Activated naive CD8-positive, alpha-beta T cell treated with anti-CD3 and anti-CD28 coated beads, Interleukin-2, amount 50 U/mL, for 24 hours (primary cell): ENCODE measurements at regions not wholly inside any gene's neighbourhood (a gene's known extent, or its start where the extent isn't known, plus 50 kb on each side); places are given as distances from the start of the nearest gene placed in this dataset.
"Not testable (repeated sequence)": the region's sequence is repeated elsewhere in the genome, so short reads cannot be mapped to it uniquely, and the experiment has no call there.

Experiments
- ATAC-seq: fragments of 150-1000 bp; cut with Tn5 transposase; one replicate; pipeline ENCODE4 v1.10.0; 2021
- DNase-seq: peaks from one replicate; pipeline ENCODE4 v3.0.0; 2021
- H3K27ac Mint-ChIP-seq: one replicate; pipeline ENCODE4 v1.8.0; 2021; ENCODE audit warnings: mild to moderate bottlenecking, mixed read lengths
- H3K27me3 Mint-ChIP-seq: one replicate; pipeline ENCODE4 v1.8.0; 2021; ENCODE audit warnings: mixed read lengths
- H3K36me3 Mint-ChIP-seq: one replicate; pipeline ENCODE4 v1.8.0; 2021; ENCODE audit warnings: low read depth, mixed read lengths
- H3K4me1 Mint-ChIP-seq: one replicate; pipeline ENCODE4 v1.8.0; 2021; ENCODE audit warnings: mixed read lengths
- H3K4me3 Mint-ChIP-seq: one replicate; pipeline ENCODE4 v1.8.0; 2021; ENCODE audit warnings: mild to moderate bottlenecking, moderate library complexity, mixed read lengths
- H3K9me3 Mint-ChIP-seq: one replicate; pipeline ENCODE4 v1.8.0; 2021; ENCODE audit warnings: mixed read lengths

DNA sequence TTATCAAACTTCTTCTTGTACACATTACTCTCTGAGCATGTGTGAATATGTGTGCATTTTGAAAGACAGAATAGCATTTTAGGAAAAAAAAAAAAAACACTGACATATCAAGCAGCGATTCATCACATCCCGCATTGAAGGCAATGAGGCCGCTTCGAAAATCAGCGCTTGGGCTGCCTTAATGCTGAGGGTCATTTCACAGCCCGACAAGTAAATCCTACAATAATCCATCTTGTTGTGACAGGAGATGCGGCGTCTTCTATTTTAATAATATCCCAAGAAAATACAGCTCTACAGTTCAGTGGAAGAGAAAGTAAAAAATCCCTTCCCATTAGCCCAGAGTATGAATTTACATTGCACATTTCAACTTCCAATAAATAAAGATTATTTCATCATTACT lies 389.2 kb upstream of the GRM7 start:
- Mint-ChIP-seq H3K27ac (no peak overlapping the region), H3K4me1 (no peaks in the 10 kb centered on the region), H3K4me3 (no peak overlapping the region), H3K9me3 (peaks cover 3% of the 10 kb centered on the region), H3K27me3 (no peaks in the 10 kb centered on the region), H3K36me3 (no peaks in the 10 kb centered on the region)
- ATAC-seq: no peak
- no peak for DNase-seq

DNA sequence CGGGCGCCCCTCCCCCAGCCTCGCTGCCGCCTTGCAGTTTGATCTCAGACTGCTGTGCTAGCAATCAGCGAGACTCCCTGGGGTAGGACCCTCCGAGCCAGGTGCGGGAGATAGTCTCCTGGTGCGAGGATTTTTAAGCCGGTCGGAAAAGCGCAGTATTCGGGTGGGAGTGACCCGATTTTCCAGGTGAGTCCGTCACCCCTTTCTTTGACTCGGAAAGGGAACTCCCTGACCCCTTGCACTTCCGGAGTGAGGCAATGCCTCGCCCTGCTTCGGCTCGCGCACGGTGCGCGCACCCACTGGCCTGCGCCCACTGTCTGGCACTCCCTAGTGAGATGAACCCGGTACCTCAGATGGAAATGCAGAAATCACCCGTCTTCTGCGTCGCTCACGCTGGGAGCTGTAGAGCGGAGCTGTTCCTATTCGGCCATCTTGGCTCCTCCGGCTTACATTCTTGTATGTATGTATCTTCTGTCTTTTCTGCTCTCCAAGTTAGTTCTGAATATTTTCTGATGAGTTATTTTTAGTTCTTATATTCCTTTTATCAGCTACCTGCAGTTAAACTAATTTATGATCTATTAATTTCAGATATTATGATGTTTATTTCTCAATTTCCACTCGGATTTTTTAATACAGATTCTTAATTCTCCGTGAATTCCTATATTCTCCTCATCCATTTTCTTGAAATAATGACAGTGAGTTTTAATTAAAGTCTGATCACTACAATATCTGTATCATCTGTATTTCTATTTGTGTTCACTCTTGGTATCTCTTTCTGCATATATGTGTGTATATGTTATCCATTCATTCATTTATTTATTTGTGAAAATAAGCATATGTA lies 370.2 kb upstream of the GRM7 start:
- not testable (repeated sequence) for ATAC-seq, H3K4me1 Mint-ChIP-seq, H3K36me3 Mint-ChIP-seq, H3K4me3 Mint-ChIP-seq, H3K27me3 Mint-ChIP-seq, DNase-seq, H3K27ac Mint-ChIP-seq, H3K9me3 Mint-ChIP-seq

DNA sequence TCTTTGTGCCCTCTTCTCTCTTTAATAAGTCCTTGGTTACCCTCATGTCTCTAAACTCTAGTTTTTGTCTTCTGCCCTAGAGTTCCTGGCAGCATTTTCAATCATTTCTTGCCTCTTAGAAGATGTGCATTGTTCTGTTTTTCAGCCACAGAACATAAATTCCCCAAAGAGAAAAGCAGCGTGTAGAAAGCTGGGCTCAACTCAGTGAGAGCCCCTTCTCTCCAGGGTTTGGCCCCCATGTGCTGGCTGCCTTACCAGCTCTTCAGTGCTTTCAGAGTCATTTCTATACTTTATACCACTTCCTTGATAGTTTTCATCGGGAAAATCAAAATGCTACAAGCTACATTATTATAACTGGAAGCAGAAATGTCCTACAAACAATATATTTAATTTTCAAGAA lies 369.1 kb upstream of the GRM7 start:
- no peak for ATAC-seq
- Mint-ChIP-seq H3K36me3 (no peaks in the 10 kb centered on the region), H3K9me3 (peaks cover 4% of the 10 kb centered on the region), H3K27me3 (no peaks in the 10 kb centered on the region), H3K4me3 (no peak overlapping the region), H3K4me1 (no peaks in the 10 kb centered on the region), H3K27ac (no peak overlapping the region)
- no peak for DNase-seq

GRCh38 chr3:6492306-6492705 lies 368.6 kb upstream of the GRM7 start:
- Mint-ChIP-seq H3K9me3 (peaks cover 4% of the 10 kb centered on the region), H3K4me3 (no peak overlapping the region), H3K27ac (no peak overlapping the region), H3K4me1 (no peaks in the 10 kb centered on the region), H3K36me3 (no peaks in the 10 kb centered on the region), H3K27me3 (no peaks in the 10 kb centered on the region)
- DNase-seq (no peak), ATAC-seq (no peak)

DNA sequence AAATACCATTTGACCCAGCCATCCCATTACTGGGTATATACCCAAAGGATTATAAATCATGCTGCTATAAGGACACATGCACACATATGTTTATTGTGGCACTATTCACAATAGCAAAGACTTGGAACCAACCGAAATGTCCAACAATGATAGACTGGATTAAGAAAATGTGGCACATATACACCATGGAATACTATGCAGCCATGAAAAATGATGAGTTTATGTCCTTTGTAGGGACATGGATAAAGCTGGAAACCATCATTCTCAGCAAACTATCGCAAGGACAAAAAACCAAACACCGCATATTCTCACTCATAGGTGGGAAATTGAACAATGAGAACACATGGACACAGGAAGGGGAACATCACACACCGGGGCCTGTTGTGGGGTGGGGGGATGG lies 362.0 kb upstream of the GRM7 start:
- peaks cover 18% of the 10 kb centered on the region for H3K9me3 Mint-ChIP-seq

GRCh38 chr3:6504347-6504746 lies 356.6 kb upstream of the GRM7 start:
- no peak for ATAC-seq
- Mint-ChIP-seq H3K27ac (no peak overlapping the region), H3K36me3 (no peaks in the 10 kb centered on the region), H3K27me3 (no peaks in the 10 kb centered on the region), H3K4me1 (no peaks in the 10 kb centered on the region), H3K4me3 (no peak overlapping the region), H3K9me3 (peaks cover 27% of the 10 kb centered on the region)
- no peak for DNase-seq

More for the DNA sequence above, 362.0 kb upstream of the GRM7 start:
- not testable (repeated sequence) for H3K27ac Mint-ChIP-seq, H3K27me3 Mint-ChIP-seq, H3K36me3 Mint-ChIP-seq, H3K4me1 Mint-ChIP-seq, ATAC-seq, H3K4me3 Mint-ChIP-seq, DNase-seq

- H3K9me3 Mint-ChIP-seq: peaks cover 22% of the 10 kb centered on the region
- H3K36me3 Mint-ChIP-seq: no peaks in the 10 kb centered on the region
- DNase-seq (no peak), ATAC-seq (no peak)
- H3K27ac Mint-ChIP-seq: no peak overlapping the region
- H3K27me3 Mint-ChIP-seq: no peaks in the 10 kb centered on the region
- H3K4me3 Mint-ChIP-seq: no peak overlapping the region
- H3K4me1 Mint-ChIP-seq: no peaks in the 10 kb centered on the region
These were observed 356.1 kb upstream of the GRM7 start for GRCh38 chr3:6504834-6505233.

- ATAC-seq: no peak
- Mint-ChIP-seq H3K27ac (no peak overlapping the region), H3K4me1 (no peaks in the 10 kb centered on the region), H3K27me3 (no peaks in the 10 kb centered on the region), H3K4me3 (no peak overlapping the region), H3K9me3 (peaks cover 12% of the 10 kb centered on the region), H3K36me3 (no peaks in the 10 kb centered on the region)
- no peak for DNase-seq
These were observed 352.5 kb upstream of the GRM7 start for GRCh38 chr3:6508410-6508759.

DNA sequence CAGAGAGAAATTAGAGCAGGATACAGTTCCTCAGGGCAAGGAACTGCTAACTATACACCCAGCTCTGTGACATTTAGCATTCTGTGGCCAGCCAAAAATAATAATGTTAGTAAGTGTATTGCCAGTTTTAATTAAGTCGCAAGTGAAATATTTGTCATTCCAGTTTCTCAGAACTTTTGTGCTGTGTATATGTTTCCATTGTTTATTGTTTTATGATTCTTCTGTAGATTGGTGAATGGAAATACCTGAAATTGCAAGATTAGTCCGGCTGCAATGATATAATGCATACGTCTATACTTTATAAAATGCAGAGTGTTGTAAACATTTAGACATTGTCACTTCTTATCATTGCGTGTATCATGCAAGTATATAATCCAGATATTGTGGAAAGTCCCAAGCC lies 351.3 kb upstream of the GRM7 start:
- Mint-ChIP-seq H3K36me3 (no peaks in the 10 kb centered on the region), H3K4me1 (no peaks in the 10 kb centered on the region), H3K27me3 (no peaks in the 10 kb centered on the region), H3K27ac (no peak overlapping the region), H3K4me3 (no peak overlapping the region), H3K9me3 (peaks cover 5% of the 10 kb centered on the region)
- no peak for ATAC-seq
- no peak for DNase-seq

GRCh38 chr3:6510713-6511112 lies 350.2 kb upstream of the GRM7 start:
- H3K4me3 Mint-ChIP-seq: no peak overlapping the region
- H3K27ac Mint-ChIP-seq: no peak overlapping the region
- no peaks in the 10 kb centered on the region for H3K9me3 Mint-ChIP-seq
- DNase-seq (no peak), ATAC-seq (no peak)
- H3K27me3 Mint-ChIP-seq: no peaks in the 10 kb centered on the region
- H3K36me3 Mint-ChIP-seq: no peaks in the 10 kb centered on the region
- no peaks in the 10 kb centered on the region for H3K4me1 Mint-ChIP-seq

DNA sequence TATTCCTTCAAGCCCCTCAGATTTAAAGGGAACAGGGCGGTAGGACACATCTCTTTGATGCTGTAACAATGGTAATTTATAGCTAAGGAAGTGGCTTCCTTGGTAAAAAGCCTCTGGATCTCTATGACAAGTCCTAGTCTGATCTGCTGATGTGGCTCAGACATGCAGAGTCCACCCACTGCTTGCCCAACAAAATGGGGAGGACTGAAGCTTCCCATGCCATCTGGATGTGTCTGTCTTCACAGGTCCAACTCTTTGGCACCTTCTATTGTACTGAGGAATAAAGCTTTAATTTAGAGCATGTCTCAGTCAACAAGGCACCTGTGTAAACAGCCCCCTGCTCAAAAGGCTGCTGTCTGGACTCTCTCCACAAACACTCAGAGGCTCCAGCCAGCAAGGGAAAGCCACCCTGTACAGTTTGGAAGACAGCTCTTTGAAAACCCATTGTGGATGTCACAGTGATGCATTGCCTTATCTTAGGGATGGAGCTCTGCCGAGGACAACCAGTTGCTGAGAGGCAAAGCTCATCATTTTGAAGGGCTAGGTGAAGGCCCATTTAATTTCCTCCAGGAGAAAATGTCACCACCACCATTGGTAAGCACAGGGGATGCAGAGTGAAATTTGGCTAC lies 348.6 kb upstream of the GRM7 start:
- H3K4me1 Mint-ChIP-seq: no peaks in the 10 kb centered on the region
- ATAC-seq (no peak), DNase-seq (no peak)
- H3K27ac Mint-ChIP-seq: no peak overlapping the region
- H3K36me3 Mint-ChIP-seq: no peaks in the 10 kb centered on the region
- H3K27me3 Mint-ChIP-seq: no peaks in the 10 kb centered on the region
- no peak overlapping the region for H3K4me3 Mint-ChIP-seq
- peaks cover 3% of the 10 kb centered on the region for H3K9me3 Mint-ChIP-seq

DNA sequence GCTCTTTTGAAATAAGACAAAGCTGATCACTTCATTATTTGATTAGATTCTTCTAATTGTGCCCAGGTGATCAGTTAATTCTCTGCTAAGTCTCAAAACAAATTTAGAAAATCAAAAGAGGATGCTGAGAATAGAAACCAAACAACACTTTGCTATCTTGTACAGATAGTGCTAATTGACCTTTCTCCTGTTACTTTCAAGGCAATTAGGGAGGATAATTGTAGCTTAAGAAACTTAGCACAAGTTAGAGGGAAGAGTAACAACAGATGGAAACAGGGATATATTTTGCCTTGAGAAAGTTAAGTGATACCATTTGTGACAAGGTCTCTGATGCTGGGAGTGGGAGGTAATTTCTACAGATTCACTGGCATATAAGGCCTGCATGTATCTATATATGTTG lies 344.8 kb upstream of the GRM7 start:
- Mint-ChIP-seq H3K27me3 (no peaks in the 10 kb centered on the region), H3K27ac (no peak overlapping the region), H3K9me3 (peaks cover 3% of the 10 kb centered on the region), H3K36me3 (no peaks in the 10 kb centered on the region), H3K4me3 (no peak overlapping the region), H3K4me1 (no peaks in the 10 kb centered on the region)
- ATAC-seq: no peak
- DNase-seq: no peak

GRCh38 chr3:6516694-6517093 lies 344.2 kb upstream of the GRM7 start:
- H3K36me3 Mint-ChIP-seq: no peaks in the 10 kb centered on the region
- H3K9me3 Mint-ChIP-seq: peaks cover 3% of the 10 kb centered on the region
- H3K27ac Mint-ChIP-seq: no peak overlapping the region
- DNase-seq: no peak
- H3K4me3 Mint-ChIP-seq: no peak overlapping the region
- H3K4me1 Mint-ChIP-seq: no peaks in the 10 kb centered on the region
- ATAC-seq: no peak
- no peaks in the 10 kb centered on the region for H3K27me3 Mint-ChIP-seq

DNA sequence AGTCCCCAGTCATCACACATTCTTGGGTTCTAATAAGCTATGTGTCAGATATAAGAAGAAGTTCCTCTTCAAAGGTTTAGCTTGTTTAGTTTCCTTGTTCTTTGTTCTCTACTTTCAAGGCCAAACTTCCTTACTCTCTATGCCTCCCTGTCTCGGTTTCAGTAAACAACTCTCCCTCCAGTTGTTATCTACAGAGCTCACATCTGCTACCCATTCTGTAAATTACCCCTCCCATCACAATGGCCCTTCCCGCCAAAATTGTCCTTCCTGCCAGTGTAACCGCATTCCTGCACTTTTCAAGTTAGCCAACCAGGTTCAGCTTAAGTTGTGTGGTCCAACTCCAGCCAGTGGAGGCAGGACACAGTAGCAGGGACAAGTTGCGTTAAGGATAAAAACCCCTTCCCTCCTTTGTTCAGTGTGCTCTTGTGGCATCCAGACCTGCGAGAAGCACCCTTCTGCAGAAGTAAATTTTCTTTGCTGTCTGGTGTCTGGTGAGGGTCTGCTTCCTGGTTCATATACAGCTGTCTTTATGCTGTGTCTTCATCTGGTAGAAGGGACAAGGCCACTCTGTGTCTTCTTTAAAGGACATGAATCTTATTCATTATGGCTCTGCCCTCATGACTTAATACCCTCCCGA lies 342.1 kb upstream of the GRM7 start:
- Mint-ChIP-seq H3K27me3 (no peaks in the 10 kb centered on the region), H3K27ac (no peak overlapping the region)

GRCh38 chr3:6521369-6522113 lies 339.4 kb upstream of the GRM7 start:
- ATAC-seq (no peak), DNase-seq (no peak)
- H3K4me1 Mint-ChIP-seq: no peaks in the 10 kb centered on the region
- H3K27me3 Mint-ChIP-seq: no peaks in the 10 kb centered on the region
- H3K36me3 Mint-ChIP-seq: no peaks in the 10 kb centered on the region
- no peak overlapping the region for H3K4me3 Mint-ChIP-seq
- no peak overlapping the region for H3K27ac Mint-ChIP-seq
- H3K9me3 Mint-ChIP-seq: peaks cover 3% of the 10 kb centered on the region

More for the DNA sequence above, 342.1 kb upstream of the GRM7 start:
- DNase-seq: no peak
- Mint-ChIP-seq H3K36me3 (no peaks in the 10 kb centered on the region), H3K9me3 (peaks cover 3% of the 10 kb centered on the region), H3K4me1 (no peaks in the 10 kb centered on the region), H3K4me3 (no peak overlapping the region)
- ATAC-seq: no peak
